ENCODE measurements at regions not wholly inside any gene's neighbourhood (a gene's known extent, or its start where the extent isn't known, plus 50 kb on each side); places are given as distances from the start of the nearest gene placed in this dataset.

- Histone ChIP-seq H3K36me3 (replicated peaks in 1 of 2) (no peaks in the 10 kb centered on the region), H3K27ac (no peak overlapping the region), H3K9me3 (replicated peaks in 1 of 3) (no peaks in the 10 kb centered on the region), H3K4me1 (replicated peaks in 1 of 2) (no peaks in the 10 kb centered on the region), H3K27me3 (no peaks in the 10 kb centered on the region), H3K4me3 (no peak overlapping the region)
- intact Hi-C loops (cut with DNase I) = no loop called here
- no peak for DNase-seq
- TF ChIP-seq POLR2A (IDR thresholded peaks at IDR 0.05) (no peak), CTCF (IDR thresholded peaks at IDR 0.05) (no peak)
Observed at GRCh38 chr7:106986450-106986977, 58.0 kb upstream of the PRKAR2B start.

- Histone ChIP-seq H3K9me3 (replicated peaks in 1 of 3) (no peaks in the 10 kb centered on the region), H3K36me3 (replicated peaks in 1 of 2) (no peaks in the 10 kb centered on the region), H3K27ac (peak overlapping the region in 1 of 5 donors; percentile 10), H3K4me1 (replicated peaks in 1 of 2) (no peaks in the 10 kb centered on the region), H3K27me3 (no peaks in the 10 kb centered on the region), H3K4me3 (no peak overlapping the region)
- peak in 1 of 7 donors; percentile 10 for DNase-seq
- 59 to 70% (median 60%) methylated on average over 3 of the region's 3 CpGs for WGBS, 4 donors
- intact Hi-C loops (cut with DNase I) = no loop called here
- TF ChIP-seq CTCF (IDR thresholded peaks at IDR 0.05) (no peak), POLR2A (IDR thresholded peaks at IDR 0.05) (no peak)
Observed at GRCh38 chr7:106987777-106988176, 56.7 kb upstream of the PRKAR2B start.

DNA sequence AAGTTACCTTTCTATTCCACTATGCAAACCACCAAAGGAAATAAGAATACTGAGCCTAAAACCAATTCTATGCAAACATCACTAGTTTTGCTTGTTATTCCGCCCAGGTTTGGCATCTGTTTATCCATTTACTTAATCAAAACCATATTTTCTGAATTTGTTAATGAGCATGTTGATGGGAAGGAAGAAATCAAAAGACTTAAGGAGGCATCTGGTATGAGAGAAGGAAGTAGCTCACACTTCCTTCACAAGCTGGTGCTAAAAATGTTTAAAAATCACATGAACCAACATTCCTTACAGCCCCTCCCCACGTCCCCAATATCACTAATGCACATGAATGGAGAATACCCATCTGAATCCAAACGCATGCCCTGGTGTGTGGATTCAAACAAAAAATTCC lies 52.0 kb upstream of the PRKAR2B start:
- 63 to 83% (median 71%) methylated on average over 3 of the region's 3 CpGs for WGBS, 4 donors
- H3K4me3 ChIP-seq = no peak overlapping the region
- no peak for TF ChIP-seq POLR2A (IDR thresholded peaks at IDR 0.05)
- TF ChIP-seq CTCF (IDR thresholded peaks at IDR 0.05) = no peak
- no peaks in the 10 kb centered on the region for H3K27me3 ChIP-seq
- no peaks in the 10 kb centered on the region for H3K9me3 ChIP-seq (replicated peaks in 1 of 3)
- H3K36me3 ChIP-seq (replicated peaks in 1 of 2) = no peaks in the 10 kb centered on the region
- DNase-seq = no peak
- intact Hi-C loops (cut with DNase I) = no loop called here
- H3K27ac ChIP-seq = no peak overlapping the region
- H3K4me1 ChIP-seq (replicated peaks in 1 of 2) = peaks cover 0 to 2% of the 10 kb centered on the region in 2 donors

Measured in adrenal gland (tissue), 9 donors.